Suppressor macrophage treated with lipopolysaccharide for 4 hours (primary cell): ENCODE measurements at regions not wholly inside any gene's neighbourhood (a gene's known extent, or its start where the extent isn't known, plus 50 kb on each side); places are given as distances from the start of the nearest gene placed in this dataset.

Source experiments
- DNase-seq: peaks from one replicate; pipeline ENCODE4 v3.0.0-alpha.2; 2020

- DNase-seq = no peak
Observed at GRCh38 chr3:59698091-59698490, 648.3 kb upstream of the CFAP20DC start.

GRCh38 chr3:59696783-59697182, 647.0 kb upstream of the CFAP20DC start:
- DNase-seq = no peak

DNA sequence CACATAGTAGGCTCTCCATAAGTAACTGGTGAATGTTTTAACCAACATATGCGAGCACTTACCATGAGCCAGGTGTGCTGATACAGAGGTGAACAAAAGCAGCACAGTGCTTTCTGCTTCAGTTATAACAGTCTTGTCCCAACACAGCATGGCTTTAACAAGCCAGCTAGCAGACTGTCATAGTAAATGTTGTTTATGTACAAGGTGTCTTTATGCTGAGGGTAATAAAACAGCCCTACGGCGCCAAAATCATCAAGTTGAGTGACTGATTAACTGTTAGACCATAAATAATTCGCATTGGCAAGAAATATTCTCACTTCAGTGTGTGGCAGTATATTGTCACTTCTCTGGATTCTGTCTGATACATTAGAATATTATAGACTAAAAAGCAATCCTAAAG, 646.0 kb upstream of the CFAP20DC start:
- DNase-seq = no peak

- DNase-seq = no peak
Observed at GRCh38 chr3:59692117-59692516, 642.3 kb upstream of the CFAP20DC start.

DNA sequence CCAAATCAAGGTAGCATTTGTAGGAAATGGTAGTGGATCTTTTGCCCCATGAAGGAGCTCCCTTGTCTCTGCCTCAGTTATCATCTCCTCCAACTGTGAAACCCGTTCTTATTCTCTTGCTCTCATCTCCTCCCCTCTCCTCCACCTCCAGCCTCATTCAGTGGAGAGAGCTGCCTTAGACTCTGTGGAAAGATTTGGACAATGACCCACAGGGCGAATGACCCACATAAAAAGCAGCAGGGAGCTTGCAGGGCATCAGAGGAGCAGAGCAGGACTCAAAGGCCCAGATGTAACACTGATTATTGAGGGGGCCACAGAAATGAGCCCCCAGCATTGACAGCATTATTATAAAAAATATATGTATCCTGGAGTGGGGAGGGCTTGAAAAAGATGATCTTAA, 641.1 kb upstream of the CFAP20DC start:
- DNase-seq = no peak

- no peak for DNase-seq
Observed at GRCh38 chr3:59688636-59689035, 638.8 kb upstream of the CFAP20DC start.

DNA sequence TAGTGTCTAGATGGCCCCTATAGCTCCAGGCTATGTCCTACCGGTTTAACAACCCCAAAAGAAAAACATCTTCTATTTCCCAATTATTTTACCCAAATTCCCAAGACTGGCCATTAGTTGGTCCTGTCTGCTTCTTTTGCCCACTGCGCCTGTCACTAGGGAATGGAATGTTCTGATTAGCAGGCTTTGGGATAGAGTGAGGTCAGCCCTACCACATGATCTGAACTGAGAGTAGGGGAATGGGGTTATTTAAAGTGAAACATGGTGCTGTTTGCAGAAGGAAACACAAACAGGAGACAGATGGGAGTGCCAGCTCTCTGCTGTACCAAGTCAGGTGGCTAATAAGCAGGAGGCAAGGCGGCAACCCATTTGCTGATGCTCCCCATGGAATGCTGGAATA, 635.6 kb upstream of the CFAP20DC start:
- no peak for DNase-seq

GRCh38 chr3:59684766-59685165, 634.9 kb upstream of the CFAP20DC start:
- no peak for DNase-seq

GRCh38 chr3:59680919-59681318, 631.1 kb upstream of the CFAP20DC start:
- no peak for DNase-seq

- no peak for DNase-seq
Observed at GRCh38 chr3:59677747-59678702, 628.2 kb upstream of the CFAP20DC start.

DNA sequence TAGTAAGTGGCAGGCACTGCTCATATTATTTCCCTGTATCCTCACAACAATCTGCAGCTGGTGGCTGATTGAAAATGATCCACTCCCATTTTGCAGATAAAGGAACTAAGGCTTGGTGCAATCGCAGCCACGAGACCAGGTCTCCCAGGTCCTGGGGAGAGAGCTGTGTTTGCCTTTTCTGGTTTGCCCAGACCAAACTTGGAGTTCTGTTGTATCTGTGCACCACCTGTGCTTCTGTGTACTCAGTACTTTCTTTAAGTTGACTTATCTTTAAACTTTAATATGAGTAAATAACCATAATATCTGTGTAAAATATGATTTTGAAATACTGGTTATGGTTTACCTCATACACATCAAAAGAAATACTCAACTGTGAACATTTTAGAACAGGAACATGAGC, 625.7 kb upstream of the CFAP20DC start:
- no peak for DNase-seq

- DNase-seq = no peak
Observed at GRCh38 chr3:59663076-59663850, 613.4 kb upstream of the CFAP20DC start.

DNA sequence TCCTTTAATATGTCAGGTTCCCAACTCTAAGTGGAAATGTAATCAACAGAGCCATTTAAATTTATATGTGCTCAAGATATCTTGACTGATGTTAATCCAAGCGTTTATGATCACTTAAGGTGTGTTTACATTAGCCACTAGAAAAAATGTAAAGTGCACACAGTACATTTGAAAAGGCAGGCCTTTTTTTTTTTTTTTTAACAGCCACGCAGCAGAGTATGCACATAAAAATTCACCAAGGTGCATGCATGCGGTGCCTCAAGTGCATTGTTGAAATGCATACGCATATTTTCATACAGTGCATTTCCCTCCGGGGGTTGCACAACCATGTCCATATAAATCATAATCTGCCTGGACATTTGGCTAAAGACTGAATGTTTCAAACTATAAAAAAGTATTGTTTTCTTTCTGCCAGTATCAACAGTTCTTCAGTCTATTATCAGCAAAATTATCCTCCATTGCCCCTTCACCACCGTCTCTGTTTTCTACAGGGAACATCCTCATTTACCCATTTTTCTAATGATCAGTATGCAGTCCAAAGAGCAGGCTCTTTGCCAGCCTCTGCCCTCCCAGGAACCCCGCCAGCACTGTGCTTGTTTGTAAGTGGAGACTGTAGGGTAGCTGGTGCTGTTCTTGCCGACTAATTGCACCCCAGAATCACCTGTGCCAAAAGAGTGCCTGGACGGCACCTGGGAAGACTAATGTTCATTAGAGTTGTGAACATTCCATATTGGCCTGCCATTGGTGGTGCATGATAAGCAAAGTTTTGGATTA, 611.2 kb upstream of the CFAP20DC start:
- DNase-seq = no peak

- no peak for DNase-seq
Observed at GRCh38 chr3:59660376-59660775, 610.6 kb upstream of the CFAP20DC start.

DNA sequence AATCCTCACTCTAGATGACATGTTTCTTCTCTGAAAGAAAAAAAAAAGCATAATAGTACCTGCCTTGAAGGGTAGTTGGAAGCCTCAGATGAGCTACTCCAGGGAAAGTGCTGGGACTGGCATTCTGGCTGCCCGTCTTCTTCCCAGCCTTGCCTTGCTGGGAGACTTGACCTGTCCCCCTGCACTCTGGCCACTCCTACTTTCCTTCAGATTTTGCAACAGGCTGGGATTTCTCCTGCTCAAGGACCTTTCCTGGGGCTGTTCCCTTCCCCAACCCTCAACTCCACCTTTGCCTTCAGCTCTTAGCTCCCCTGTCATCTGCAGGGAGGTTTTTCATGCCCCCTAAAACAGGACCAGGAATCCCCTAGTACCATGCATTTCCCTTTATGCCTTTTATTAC, 609.9 kb upstream of the CFAP20DC start:
- DNase-seq = no peak

- DNase-seq = no peak
Observed at GRCh38 chr3:59658866-59659265, 609.0 kb upstream of the CFAP20DC start.

GRCh38 chr3:59658274-59658673, 608.4 kb upstream of the CFAP20DC start:
- no peak for DNase-seq

DNA sequence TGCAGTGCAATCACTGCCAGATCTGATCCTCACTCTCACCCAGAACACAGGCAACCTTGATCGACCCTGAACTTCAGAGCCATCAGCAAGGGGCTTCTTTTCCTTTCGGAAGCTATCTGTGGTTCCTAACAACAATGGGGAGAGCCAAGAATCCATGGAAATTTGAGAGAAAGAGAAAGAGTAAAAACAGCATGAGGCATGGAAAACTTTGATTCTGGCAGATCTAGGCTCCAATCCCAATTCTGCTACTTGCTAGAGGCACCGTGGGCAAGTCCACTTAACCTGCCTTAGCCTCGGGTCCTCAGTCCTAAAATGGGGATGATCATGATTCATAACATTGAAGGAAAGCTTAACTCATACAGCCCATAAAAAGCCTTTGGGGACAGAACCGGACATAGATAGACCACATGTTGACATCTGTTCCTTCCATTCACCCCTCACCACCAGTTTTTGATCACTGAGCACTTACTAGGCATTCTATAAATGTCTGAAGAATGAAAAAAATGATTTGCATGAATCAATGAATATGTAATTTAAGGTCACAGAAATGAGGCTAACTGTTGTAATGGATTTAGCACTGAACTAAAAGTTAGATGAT, 605.7 kb upstream of the CFAP20DC start:
- no peak for DNase-seq

DNA sequence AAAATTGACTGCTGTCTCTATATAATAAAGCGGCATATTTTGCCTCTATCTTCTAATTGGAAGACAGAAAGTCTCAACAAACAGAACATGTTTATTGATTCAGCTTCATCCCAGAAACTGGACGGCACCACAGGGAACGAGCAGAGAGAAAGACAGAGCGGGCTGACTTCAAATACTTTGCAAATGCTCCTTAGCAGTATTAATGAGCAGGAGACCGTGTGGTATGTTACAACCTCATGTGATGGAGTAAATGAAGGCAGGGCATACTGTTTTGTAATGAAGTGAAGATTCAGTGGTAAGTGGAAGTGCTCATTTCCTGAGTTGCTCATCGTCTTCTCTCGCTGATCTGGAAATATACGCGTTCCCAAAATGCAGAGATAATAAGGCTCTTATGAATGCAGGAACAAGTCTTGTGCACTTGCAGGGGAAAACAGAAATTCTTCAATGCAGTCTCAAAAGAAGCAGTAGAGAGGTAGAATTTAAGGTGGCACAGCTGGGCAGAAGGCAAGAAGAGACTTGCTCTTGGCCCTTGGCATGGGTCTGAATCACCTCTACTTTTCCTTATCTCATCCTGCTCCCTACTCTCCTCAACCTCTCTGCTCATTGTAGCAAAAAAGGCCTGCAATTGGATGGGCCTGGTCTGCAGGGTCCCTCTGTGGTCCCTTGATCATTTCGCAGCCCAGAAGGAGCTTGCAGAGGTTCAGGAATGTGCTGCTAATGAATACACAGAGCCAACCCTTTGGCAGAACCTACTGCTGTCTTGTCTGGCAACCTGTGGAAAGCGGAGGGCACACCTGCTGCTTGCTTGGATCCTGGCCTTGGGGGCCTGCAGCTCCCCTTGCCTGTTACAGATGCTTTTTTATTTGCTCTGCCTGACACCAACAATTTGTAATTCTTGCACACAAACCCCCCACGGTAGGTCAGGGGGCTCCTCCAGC, 604.9 kb upstream of the CFAP20DC start:
- no peak for DNase-seq

- no peak for DNase-seq
Observed at GRCh38 chr3:59654123-59654479, 604.3 kb upstream of the CFAP20DC start.

- no peak for DNase-seq
Observed at GRCh38 chr3:59653405-59654122, 603.7 kb upstream of the CFAP20DC start.
